Coronary artery (tissue), 2 donors: ENCODE measurements at regions not wholly inside any gene's neighbourhood (a gene's known extent, or its start where the extent isn't known, plus 50 kb on each side); places are given as distances from the start of the nearest gene placed in this dataset.

ENCODE experiments used
- DNase-seq: peaks from one replicate; pipeline ENCODE4 v3.0.0-alpha.2; 2017; ENCODE audit warnings: low spot score
- H3K27ac ChIP-seq, 2 donors: fragments of 200-600 bp; sonication (generic); one replicate each; pipeline ENCODE4 v1.5.1; 2016 to 2019
- H3K4me3 ChIP-seq: fragments of 200-600 bp; sonication (generic); 2 replicates; pipeline ENCODE4 v1.5.1; 2016; ENCODE audit warnings: mild to moderate bottlenecking, moderate library complexity
- TF ChIP-seq, protein P1 (sequence below): fragments of 200-600 bp; sonication (generic); IDR thresholded peaks from one replicate; pipeline ENCODE4 v1.5.1; 2019; ENCODE audit warnings: antibody characterized with exemption

DNA sequence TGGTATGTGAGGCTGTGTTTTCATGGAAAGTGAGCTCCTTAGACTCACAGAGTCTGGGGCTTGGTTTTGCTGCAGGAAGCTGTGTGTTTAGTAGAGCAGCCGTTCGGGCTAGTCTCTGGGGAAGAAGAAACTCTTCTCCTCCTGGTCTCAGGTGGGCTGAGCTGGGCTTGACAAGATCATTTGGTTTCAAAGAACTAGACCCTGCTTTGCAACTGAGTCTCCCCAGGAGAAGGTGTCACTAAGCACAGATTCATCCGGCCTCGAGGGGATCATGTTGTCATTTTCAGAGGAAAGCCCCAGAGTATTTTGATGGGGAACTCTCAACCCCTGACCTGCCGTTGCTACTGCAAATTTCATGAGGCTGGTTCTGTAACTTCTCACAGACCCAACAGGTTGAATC is 188.5 kb downstream of the FAM43A start:
- Histone ChIP-seq H3K4me3 (no peak overlapping the region), H3K27ac (no peak overlapping the region)
- TF ChIP-seq, protein P1, sequence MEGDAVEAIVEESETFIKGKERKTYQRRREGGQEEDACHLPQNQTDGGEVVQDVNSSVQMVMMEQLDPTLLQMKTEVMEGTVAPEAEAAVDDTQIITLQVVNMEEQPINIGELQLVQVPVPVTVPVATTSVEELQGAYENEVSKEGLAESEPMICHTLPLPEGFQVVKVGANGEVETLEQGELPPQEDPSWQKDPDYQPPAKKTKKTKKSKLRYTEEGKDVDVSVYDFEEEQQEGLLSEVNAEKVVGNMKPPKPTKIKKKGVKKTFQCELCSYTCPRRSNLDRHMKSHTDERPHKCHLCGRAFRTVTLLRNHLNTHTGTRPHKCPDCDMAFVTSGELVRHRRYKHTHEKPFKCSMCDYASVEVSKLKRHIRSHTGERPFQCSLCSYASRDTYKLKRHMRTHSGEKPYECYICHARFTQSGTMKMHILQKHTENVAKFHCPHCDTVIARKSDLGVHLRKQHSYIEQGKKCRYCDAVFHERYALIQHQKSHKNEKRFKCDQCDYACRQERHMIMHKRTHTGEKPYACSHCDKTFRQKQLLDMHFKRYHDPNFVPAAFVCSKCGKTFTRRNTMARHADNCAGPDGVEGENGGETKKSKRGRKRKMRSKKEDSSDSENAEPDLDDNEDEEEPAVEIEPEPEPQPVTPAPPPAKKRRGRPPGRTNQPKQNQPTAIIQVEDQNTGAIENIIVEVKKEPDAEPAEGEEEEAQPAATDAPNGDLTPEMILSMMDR: no peak
- no peak for DNase-seq

DNA sequence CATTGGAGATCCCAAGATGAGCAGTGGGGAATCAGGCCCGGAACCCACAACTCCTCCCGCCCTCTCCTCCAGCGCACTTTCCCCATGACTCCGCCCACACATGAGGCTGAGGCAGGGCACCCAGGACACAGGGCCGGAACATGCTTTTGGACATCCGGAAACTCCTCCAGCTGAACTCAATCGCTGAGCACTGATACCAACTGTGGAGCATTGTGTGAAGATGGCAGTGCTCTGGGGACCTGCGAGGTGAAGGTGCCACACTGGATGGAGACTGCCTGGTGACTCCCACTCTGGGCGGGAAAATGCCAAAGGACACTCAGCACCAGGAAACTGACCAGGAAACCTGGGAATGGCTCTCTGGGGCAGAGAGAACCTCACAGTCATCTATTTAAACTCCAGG is 189.1 kb downstream of the FAM43A start:
- TF ChIP-seq, protein P1: no peak
- DNase-seq: no peak
- no peak overlapping the region for H3K4me3 ChIP-seq
- H3K27ac ChIP-seq: no peak overlapping the region

DNA sequence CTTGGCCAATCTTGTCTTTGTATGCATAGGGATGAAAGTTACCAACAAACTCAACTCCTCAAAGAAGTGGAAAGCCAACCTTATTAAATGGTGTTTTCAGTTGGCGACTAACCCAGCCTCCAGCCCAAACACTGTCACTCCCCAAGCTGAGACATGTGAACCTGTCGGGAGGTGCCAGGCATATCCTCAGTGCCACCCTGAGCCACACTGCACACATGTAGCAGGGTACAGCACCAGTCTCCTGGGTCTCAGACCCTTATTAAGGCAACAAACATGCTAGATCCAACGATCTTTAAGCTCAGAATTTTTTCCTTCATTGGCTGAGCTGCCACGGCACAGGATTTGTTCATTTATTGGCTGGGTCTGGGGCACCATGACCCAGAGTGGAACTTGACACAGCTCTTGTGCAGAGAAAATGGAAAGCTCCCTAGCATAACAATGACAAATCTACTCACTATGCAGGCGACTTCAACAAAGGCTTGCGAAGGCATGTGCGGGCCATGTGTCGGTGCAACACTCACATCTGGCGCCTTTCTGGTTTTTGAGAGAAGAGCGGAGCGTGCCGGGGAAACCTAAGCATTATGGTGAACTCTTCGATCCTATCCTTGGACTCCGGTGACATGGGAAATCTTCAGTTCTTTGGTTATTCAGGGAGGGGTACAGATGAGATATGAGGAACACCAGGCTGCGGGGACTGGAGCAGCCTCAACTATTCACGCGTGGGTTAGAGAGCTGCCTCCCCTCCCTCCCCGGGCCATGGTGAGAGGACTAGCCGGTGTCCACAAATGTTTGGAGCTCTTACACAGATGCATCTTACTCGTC is 190.1 kb downstream of the FAM43A start:
- DNase-seq: no peak
- no peak overlapping the region for H3K27ac ChIP-seq
- TF ChIP-seq, protein P1: no peak

DNA sequence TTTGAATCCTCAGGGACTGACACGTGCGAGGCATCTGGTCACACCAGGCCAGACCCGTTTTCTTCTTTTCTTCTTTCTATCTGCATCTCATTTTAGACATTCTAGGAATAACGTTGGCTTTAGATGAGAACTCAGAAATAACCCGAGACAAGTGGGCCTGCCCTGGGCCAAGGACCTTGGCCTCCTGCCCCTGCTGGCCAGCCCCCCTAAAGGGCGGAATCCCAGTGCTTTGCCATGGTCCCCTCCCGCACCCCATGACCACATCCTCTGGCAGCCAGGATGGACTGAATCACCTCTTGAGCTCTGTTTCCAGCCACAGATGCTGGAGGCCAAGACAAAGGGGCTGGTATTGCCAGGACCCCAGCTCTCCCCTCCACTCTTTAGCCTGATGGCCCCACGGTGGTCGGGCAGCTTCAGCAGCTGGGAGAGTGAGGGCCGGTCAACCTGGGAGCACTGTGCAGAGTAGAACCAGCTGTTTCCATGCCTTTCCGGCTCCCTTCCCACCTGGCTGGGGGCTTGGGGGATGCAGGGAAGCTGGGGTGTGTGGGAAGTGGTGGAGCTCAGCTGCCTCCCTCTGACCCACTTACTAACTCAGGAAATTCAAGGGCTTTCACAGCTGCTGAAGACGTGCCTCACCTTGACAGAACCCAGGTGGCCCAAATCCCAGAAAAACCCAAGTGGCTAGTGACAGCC is 190.9 kb downstream of the FAM43A start:
- Histone ChIP-seq H3K27ac (no peak overlapping the region), H3K4me3 (no peak overlapping the region)
- no peak for DNase-seq
- TF ChIP-seq, protein P1: no peak

More for the DNA sequence above, 190.1 kb downstream of the FAM43A start:
- no peak overlapping the region for H3K4me3 ChIP-seq

DNA sequence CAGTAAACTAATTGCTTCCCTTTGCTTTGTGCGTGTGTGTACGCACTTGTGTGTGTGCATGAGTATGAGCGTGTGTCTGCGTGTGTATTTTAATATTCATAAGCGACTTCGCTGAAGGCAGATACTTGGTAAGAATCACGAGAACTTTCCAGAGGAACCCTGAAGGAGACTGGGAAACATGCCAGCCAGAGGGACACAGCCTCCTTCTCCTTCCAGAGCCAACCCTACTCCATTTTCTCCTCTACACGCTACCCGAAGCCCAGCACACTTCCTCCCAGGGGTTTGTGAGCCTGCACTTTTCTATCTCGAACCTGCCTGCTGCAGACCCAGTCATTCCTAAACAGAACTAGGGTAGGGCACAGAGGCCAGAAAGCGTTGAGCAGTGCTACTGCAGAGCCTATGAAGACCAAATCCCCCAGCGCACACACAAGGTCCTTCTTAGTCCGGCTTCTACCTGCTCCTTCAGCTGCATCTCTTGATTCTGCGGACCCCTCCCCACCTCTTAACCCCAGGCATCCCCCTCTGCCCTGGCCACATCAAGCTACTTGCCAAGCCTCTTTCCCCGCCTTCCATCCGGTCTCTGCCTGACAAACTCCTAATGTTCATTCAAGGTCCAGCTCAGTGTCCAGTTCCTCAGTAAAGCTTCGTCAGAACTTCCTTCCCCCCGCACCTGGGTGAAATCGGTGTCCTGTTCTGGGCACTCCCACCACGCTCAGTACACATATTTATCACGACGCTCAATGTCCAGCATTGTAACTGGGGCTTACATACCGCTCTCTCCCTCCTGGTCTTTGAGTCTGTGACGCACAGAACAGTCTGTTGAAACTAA is 191.8 kb downstream of the FAM43A start:
- no peak overlapping the region for H3K4me3 ChIP-seq
- DNase-seq: no peak
- H3K27ac ChIP-seq: peak overlapping the region in 1 of 2 donors; percentile 9
- TF ChIP-seq, protein P1: no peak

DNA sequence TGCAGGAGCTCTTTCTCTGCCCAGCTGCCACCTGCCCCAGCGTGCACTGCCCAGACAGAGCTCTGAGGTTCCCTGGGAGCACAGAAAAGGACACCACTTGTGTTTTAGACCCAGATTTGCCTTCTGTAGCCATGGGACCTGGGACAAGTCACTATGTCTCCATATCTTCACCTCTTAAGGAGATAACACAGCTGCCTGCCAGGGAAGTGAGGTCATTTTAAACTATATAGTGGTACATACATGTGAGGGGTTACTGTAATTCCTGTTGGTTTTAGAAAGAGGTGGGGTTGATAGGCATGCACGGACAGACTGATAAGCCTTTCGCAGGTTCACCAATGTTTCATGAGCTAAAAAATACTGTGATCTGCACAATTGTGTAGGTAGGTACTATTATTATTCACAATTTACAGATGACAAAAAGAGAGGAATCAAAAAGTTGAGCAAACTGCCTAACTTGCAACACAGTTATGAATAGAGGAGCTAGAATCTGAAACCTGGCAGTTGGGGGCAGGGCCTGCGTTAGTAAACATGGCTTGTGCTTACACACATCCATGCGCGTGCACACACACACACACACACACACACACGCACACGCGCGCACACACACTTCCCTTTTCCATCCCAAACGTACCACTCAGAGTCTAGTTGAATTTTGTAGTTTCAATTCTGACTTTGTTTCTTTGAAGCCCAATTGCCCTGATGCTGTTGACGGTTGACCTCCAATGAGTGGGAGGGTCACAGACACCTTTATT is 193.6 kb downstream of the FAM43A start:
- TF ChIP-seq, protein P1: no peak
- H3K4me3 ChIP-seq: no peak overlapping the region
- no peak for DNase-seq
- peak overlapping the region in 1 of 2 donors; percentile 22 for H3K27ac ChIP-seq
